K562 (cell line): ENCODE measurements at regions not wholly inside any gene's neighbourhood (a gene's known extent, or its start where the extent isn't known, plus 50 kb on each side); places are given as distances from the start of the nearest gene placed in this dataset.

Experiments
- ATAC-seq: fragments of 200-7000 bp; cut with Tn5 transposase; 3 replicates; pipeline ENCODE4 v1.9.1; 2020; ENCODE audit warnings: moderate library complexity
- BruUV-seq: library from RNA; stranded (reverse); fragments of 400-500 nt; replicated peaks from 2 replicates; lab custom pipeline; 2021; lab: Mats Ljungman, UMichigan
- CTCF ChIA-PET: fragments of 300-600 bp; formaldehyde crosslinking; extraction: SDS; loops from one replicate; lab custom pipeline; 2021; ENCODE audit warnings: low intra/inter-chr PET ratio; lab: Yijun Ruan, JAX
- POLR2A ChIA-PET: fragments of 300-600, 350-650 bp; sonication (Branson Sonifier 250); formaldehyde crosslinking; extraction: SDS; loops from one replicate; lab custom pipeline; 2021; ENCODE audit warnings: antibody characterized with exemption, inconsistent platforms; lab: Yijun Ruan, JAX
- DNase-seq, 4 experiments: peaks; one replicate each; pipeline versions ENCODE4 v3.0.0 to v3.0.0-alpha.2; 2011 to 2018; ENCODE audit warnings: low spot score in 3 of 4, mixed read lengths in 3 of 4; ENCODE audit errors: extremely low read depth in 1 of 4
- FAIRE-seq: peaks from 2 replicates; lab custom pipeline; 2011; peaks lifted over from hg19 to GRCh38; lab: Jason Lieb, UNC
- H2AFZ ChIP-seq: 2 replicates; pipeline ENCODE4 v1.6.0; 2011; ENCODE audit warnings: low read depth, low read length, control low read depth, inconsistent platforms
- H3K27ac ChIP-seq: fragments of 200-600 bp; 3 replicates; pipeline ENCODE4 v1.8.0; 2011; ENCODE audit warnings: low read depth, mild to moderate bottlenecking, control low read depth, inconsistent platforms, low read length, moderate library complexity, mixed read lengths; ENCODE audit errors: extremely low read depth
- H3K27me3 ChIP-seq, 2 experiments: fragments of 300-600 bp in 1 of 2; 2 replicates in 1 of 2; 3 replicates in 1 of 2; pipeline versions ENCODE4 v1.6.0 to v1.8.0; 2011; ENCODE audit warnings: inconsistent platforms in 2 of 2, low read length in 2 of 2, mild to moderate bottlenecking in 1 of 2, mixed read lengths in 1 of 2, moderate library complexity in 1 of 2; ENCODE audit not compliant: control insufficient read depth in 2 of 2, insufficient read depth in 2 of 2
- H3K36me3 ChIP-seq: fragments of 300-600 bp; 3 replicates; pipeline ENCODE4 v1.8.0; 2011; ENCODE audit warnings: mild to moderate bottlenecking, low read length, inconsistent platforms; ENCODE audit not compliant: control insufficient read depth, insufficient read depth
- H3K4me1 ChIP-seq, 2 experiments: fragments of 200-600 bp in 1 of 2; replicated peaks in 1 of 2; 2 replicates in 1 of 2; 3 replicates in 1 of 2; pipeline versions ENCODE4 v1.5.1 to v1.8.0; 2011; ENCODE audit warnings: inconsistent platforms in 2 of 2, low read length in 2 of 2, mild to moderate bottlenecking in 1 of 2, mixed read lengths in 1 of 2, moderate library complexity in 1 of 2; ENCODE audit not compliant: control insufficient read depth in 2 of 2, insufficient read depth in 2 of 2
- H3K4me2 ChIP-seq: 2 replicates; pipeline ENCODE4 v1.6.1; 2011; ENCODE audit warnings: low read length, control low read depth, inconsistent platforms, mixed read lengths; ENCODE audit not compliant: insufficient read depth
- H3K4me3 ChIP-seq: fragments of 200-600 bp; sonication (generic), shearing (Covaris generic); 2 replicates; pipeline ENCODE4 v1.5.1; 2016; ENCODE audit warnings: control low read depth, inconsistent platforms
- H3K79me2 ChIP-seq: fragments of 200-600 bp; 3 replicates; pipeline ENCODE4 v1.8.0; 2011; ENCODE audit warnings: low read length, inconsistent platforms; ENCODE audit not compliant: control insufficient read depth, insufficient read depth
- H3K9ac ChIP-seq, 2 experiments: 2 replicates each; pipeline versions ENCODE4 v1.6.0 to v1.6.1; 2011; ENCODE audit warnings: low read depth in 2 of 2, low read length in 2 of 2, control low read depth in 1 of 2, inconsistent platforms in 1 of 2, mild to moderate bottlenecking in 1 of 2, mixed read lengths in 1 of 2; ENCODE audit not compliant: insufficient read depth in 1 of 2
- H3K9me1 ChIP-seq: one replicate; pipeline ENCODE4 v1.6.0; 2011; ENCODE audit warnings: inconsistent platforms, mild to moderate bottlenecking, low read length, moderate library complexity; ENCODE audit not compliant: control insufficient read depth, insufficient read depth
- H3K9me3 ChIP-seq: replicated peaks from 2 replicates; pipeline ENCODE4 v1.5.1; 2011; ENCODE audit warnings: low read depth, low read length, inconsistent platforms; ENCODE audit not compliant: control insufficient read depth, insufficient read depth
- H4K20me1 ChIP-seq: replicated peaks from 2 replicates; pipeline ENCODE4 v1.6.1; 2011; ENCODE audit warnings: low read length, inconsistent platforms, mixed read lengths; ENCODE audit not compliant: control insufficient read depth, insufficient read depth
- BRF1 ChIP-seq: IDR thresholded peaks from 3 replicates; pipeline ENCODE4 v1.6.1; 2011; ENCODE audit warnings: borderline replicate concordance, mild to moderate bottlenecking; ENCODE audit not compliant: insufficient read length; ENCODE audit errors: extremely low read depth
- CXXC5 ChIP-seq: fragments of 250-450 bp; sonication (Bioruptor Pico); IDR thresholded peaks from 2 replicates; pipeline ENCODE4 v1.8.0; 2022; ENCODE audit warnings: inconsistent platforms, mild to moderate bottlenecking, moderate library complexity
- KHSRP ChIP-seq: fragments of 450-650 bp; IDR thresholded peaks from 2 replicates; pipeline ENCODE4 v1.6.1; 2017
- MEF2A ChIP-seq: IDR thresholded peaks from 2 replicates; pipeline ENCODE4 v1.6.1; 2011; ENCODE audit warnings: low read depth, mild to moderate bottlenecking, low read length, moderate library complexity; ENCODE audit not compliant: control insufficient read depth
- PREB ChIP-seq: sonication (generic); formaldehyde crosslinking; IDR thresholded peaks from 2 replicates; pipeline ENCODE4 v1.8.1; 2023; ENCODE audit warnings: mild to moderate bottlenecking, missing genetic modification reagents
- SPI1 ChIP-seq: IDR thresholded peaks from 2 replicates; pipeline ENCODE4 v1.6.1; 2011; ENCODE audit warnings: low read depth, low read length, control low read depth, borderline replicate concordance
- TRIM24 ChIP-seq, 2 experiments: fragments of 450-650 bp; IDR thresholded peaks; 2 replicates each; pipeline ENCODE4 v1.6.1; 2016
- USF1 ChIP-seq: sonication (generic); formaldehyde crosslinking; IDR thresholded peaks from 2 replicates; pipeline ENCODE4 v1.9.0; 2022; ENCODE audit warnings: mild to moderate bottlenecking, missing genetic modification reagents
- ZNF780A ChIP-seq: fragments of 250-450 bp; sonication (Bioruptor Pico); IDR thresholded peaks from 2 replicates; pipeline ENCODE4 v1.5.0; 2021; ENCODE audit warnings: mild to moderate bottlenecking
- WGBS: fragments of 100-300 bp; shearing (Covaris generic); methylation state at CpG from one replicate; pipeline ENCODE4 v1.1.6; 2016; ENCODE audit warnings: low coverage, mixed read lengths; ENCODE audit not compliant: insufficient coverage; ENCODE audit errors: missing lambda C conversion rate; 5-methylcytosine and 5-hydroxymethylcytosine counted together
- in situ Hi-C: fragments of 300-500 bp; cut with MboI; formaldehyde crosslinking; loops from 4 replicates; pipeline ENCODE4 v1.15.0; 2018; ENCODE audit warnings: inconsistent platforms, mixed read lengths
- intact Hi-C: fragments of 100-400 bp; cut with micrococcal nuclease; formaldehyde crosslinking; loops from 2 replicates; pipeline ENCODE4 v1.14.2; 2022
- TF ChIP-seq, protein P1 (sequence below): fragments of 450-650 bp; IDR thresholded peaks from 2 replicates; pipeline ENCODE4 v1.6.1; 2016; ENCODE audit warnings: low read depth
- TF ChIP-seq, protein P2 (sequence below): fragments of 250-450 bp; sonication (Bioruptor Pico); IDR thresholded peaks from 2 replicates; pipeline ENCODE4 v1.4.0; 2020; ENCODE audit warnings: borderline replicate concordance

DNA sequence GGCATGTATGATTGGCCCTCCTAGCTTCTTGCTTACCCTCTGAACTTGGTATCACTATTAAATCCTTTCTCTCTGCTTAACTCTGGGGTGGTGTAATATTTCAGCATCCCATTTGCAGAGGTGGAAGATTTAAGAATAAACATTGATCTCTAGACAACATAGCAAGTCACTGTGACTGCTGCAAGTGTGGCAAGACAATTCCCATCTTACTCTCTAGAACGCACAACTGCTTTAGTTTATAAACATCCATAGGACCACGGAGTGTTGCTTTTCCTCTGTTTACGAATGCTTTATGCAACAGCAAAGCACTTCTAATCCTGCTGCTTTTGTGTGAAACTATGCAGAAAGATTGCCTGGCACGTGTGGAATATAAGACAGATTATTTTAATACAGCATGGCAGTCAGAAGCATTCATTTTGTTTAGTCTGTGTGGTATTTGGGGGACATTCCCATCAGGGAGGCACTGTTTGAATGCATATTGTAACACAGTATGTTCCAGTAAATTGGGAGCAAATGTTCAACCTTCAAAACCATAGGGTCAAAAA is 338.9 kb upstream of the TMCO5A start:
- ATAC-seq, result no peak
- in situ Hi-C loops, result no loop called here
- TF ChIP-seq TRIM24 (IDR thresholded peaks at IDR 0.05) (no peak), SPI1 (no peak), CXXC5 (CRISPR knock-in tag) (no peak), PREB (CRISPR knock-in tag) (no peak), MEF2A (no peak), USF1 (CRISPR knock-in tag) (no peak), KHSRP (no peak), BRF1 (no peak), ZNF780A (no peak)
- TF ChIP-seq, protein P1, sequence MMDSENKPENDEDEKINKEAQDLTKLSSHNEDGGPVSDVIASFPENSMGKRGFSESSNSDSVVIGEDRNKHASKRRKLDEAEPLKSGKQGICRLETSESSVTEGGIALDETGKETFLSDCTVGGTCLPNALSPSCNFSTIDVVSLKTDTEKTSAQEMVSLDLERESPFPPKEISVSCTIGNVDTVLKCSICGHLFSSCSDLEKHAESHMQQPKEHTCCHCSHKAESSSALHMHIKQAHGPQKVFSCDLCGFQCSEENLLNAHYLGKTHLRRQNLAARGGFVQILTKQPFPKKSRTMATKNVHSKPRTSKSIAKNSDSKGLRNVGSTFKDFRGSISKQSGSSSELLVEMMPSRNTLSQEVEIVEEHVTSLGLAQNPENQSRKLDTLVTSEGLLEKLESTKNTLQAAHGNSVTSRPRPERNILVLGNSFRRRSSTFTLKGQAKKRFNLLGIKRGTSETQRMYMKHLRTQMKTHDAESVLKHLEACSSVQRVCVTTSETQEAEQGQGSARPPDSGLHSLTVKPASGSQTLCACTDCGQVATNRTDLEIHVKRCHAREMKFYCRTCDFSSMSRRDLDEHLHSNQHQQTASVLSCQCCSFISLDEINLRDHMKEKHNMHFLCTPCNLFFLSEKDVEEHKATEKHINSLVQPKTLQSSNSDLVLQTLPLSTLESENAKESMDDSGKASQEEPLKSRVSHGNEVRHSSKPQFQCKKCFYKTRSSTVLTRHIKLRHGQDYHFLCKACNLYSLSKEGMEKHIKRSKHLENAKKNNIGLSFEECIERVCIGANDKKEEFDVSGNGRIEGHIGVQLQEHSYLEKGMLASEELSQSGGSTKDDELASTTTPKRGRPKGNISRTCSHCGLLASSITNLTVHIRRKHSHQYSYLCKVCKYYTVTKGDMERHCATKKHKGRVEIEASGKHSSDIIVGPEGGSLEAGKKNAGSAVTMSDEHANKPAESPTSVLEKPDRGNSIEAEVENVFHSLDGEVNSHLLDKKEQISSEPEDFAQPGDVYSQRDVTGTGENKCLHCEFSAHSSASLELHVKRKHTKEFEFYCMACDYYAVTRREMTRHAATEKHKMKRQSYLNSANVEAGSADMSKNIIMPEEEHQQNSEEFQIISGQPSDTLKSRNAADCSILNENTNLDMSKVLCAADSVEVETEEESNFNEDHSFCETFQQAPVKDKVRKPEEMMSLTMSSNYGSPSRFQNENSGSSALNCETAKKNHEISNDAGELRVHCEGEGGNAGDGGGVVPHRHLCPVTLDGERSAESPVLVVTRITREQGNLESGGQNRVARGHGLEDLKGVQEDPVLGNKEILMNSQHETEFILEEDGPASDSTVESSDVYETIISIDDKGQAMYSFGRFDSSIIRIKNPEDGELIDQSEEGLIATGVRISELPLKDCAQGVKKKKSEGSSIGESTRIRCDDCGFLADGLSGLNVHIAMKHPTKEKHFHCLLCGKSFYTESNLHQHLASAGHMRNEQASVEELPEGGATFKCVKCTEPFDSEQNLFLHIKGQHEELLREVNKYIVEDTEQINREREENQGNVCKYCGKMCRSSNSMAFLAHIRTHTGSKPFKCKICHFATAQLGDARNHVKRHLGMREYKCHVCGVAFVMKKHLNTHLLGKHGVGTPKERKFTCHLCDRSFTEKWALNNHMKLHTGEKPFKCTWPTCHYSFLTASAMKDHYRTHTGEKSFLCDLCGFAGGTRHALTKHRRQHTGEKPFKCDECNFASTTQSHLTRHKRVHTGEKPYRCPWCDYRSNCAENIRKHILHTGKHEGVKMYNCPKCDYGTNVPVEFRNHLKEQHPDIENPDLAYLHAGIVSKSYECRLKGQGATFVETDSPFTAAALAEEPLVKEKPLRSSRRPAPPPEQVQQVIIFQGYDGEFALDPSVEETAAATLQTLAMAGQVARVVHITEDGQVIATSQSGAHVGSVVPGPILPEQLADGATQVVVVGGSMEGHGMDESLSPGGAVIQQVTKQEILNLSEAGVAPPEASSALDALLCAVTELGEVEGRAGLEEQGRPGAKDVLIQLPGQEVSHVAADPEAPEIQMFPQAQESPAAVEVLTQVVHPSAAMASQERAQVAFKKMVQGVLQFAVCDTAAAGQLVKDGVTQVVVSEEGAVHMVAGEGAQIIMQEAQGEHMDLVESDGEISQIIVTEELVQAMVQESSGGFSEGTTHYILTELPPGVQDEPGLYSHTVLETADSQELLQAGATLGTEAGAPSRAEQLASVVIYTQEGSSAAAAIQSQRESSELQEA, result no peak
- TF ChIP-seq, protein P2, sequence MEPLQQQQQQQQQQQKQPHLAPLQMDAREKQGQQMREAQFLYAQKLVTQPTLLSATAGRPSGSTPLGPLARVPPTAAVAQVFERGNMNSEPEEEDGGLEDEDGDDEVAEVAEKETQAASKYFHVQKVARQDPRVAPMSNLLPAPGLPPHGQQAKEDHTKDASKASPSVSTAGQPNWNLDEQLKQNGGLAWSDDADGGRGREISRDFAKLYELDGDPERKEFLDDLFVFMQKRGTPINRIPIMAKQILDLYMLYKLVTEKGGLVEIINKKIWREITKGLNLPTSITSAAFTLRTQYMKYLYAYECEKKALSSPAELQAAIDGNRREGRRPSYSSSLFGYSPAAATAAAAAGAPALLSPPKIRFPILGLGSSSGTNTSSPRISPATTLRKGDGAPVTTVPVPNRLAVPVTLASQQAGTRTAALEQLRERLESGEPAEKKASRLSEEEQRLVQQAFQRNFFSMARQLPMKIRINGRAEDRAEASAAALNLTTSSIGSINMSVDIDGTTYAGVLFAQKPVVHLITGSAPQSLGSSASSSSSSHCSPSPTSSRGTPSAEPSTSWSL (CRISPR knock-in tag), result no peak

More for the DNA sequence above, 338.9 kb upstream of the TMCO5A start:
- H3K36me3 ChIP-seq, result no peaks in the 10 kb centered on the region
- no peak overlapping the region for H3K4me3 ChIP-seq
- DNase-seq (no peak), FAIRE-seq (no peak)
- no peaks in the 10 kb centered on the region for H3K4me1 ChIP-seq
- H3K4me2 ChIP-seq, result no peak overlapping the region
- 0% methylated on average over 4 of the region's 4 CpGs for WGBS
- H4K20me1 ChIP-seq, result no peaks in the 10 kb centered on the region
- H3K27ac ChIP-seq, result no peak overlapping the region
- intact Hi-C loops, result no loop called here
- BruUV-seq, result no TSS peak
- no peaks in the 10 kb centered on the region for H3K9me3 ChIP-seq
- H3K79me2 ChIP-seq, result no peaks in the 10 kb centered on the region
- POLR2A ChIA-PET, result no interaction called here
- no peak overlapping the region for H3K9ac ChIP-seq
- H3K27me3 ChIP-seq, result no peaks in the 10 kb centered on the region
- CTCF ChIA-PET, result no interaction called here
- no peak overlapping the region for H2AFZ ChIP-seq
- H3K9me1 ChIP-seq, result no peaks in the 10 kb centered on the region
